HCT116 (cell line): ENCODE measurements at regions not wholly inside any gene's neighbourhood (a gene's known extent, or its start where the extent isn't known, plus 50 kb on each side); places are given as distances from the start of the nearest gene placed in this dataset.

ENCODE experiments used
- ATAC-seq: fragments of 200-7000 bp; cut with Tn5 transposase; 2 replicates; pipeline ENCODE4 v1.9.1; 2020; ENCODE audit warnings: mild to moderate bottlenecking, moderate library complexity
- BruUV-seq: library from RNA; stranded (reverse); fragments of 400-500 nt; replicated peaks from 2 replicates; lab custom pipeline; 2021; lab: Mats Ljungman, UMichigan
- CTCF ChIA-PET: fragments of 300-600 bp; sonication (Branson Sonifier 250); formaldehyde crosslinking; loops from one replicate; lab custom pipeline; 2021; ENCODE audit warnings: antibody characterized with exemption; lab: Charles Lee
- POLR2A ChIA-PET: fragments of 300-600, 350-600 bp; sonication (Branson Sonifier 250); formaldehyde crosslinking; loops from one replicate; lab custom pipeline; 2021; ENCODE audit warnings: antibody characterized with exemption; lab: Charles Lee
- RAD21 ChIA-PET, 2 experiments: fragments of 300-600 bp; sonication (Branson Sonifier 250); formaldehyde crosslinking; loops; one replicate each; lab custom pipeline; 2023; ENCODE audit warnings: low total read pairs in 2 of 2; ENCODE audit not compliant: uncharacterized antibody in 2 of 2, unreplicated experiment in 2 of 2, low non-redundant PET in 1 of 2; lab: Charles Lee
- DNase-seq: peaks from one replicate; pipeline ENCODE4 v3.0.0-alpha.2; 2010; ENCODE audit warnings: low read depth, low spot score
- H2AFZ ChIP-seq: fragments of 200-600 bp; shearing (Covaris generic), sonication (generic); 2 replicates; pipeline ENCODE4 v1.6.1; 2017; ENCODE audit warnings: low read depth, mixed run types, mixed read lengths, antibody characterized with exemption, low read length; ENCODE audit not compliant: poor library complexity, severe bottlenecking
- H3K27ac ChIP-seq: 2 replicates; pipeline ENCODE4 v1.5.1; 2012; ENCODE audit warnings: low read depth, low read length
- H3K27me3 ChIP-seq: fragments of 200-600 bp; sonication (generic); 2 replicates; pipeline ENCODE4 v1.6.1; 2016; ENCODE audit warnings: mixed run types, low read length, mixed read lengths; ENCODE audit not compliant: insufficient read depth
- H3K36me3 ChIP-seq, 2 experiments: fragments of 200-500 bp in 1 of 2; fragments of 200-600 bp in 1 of 2; sonication (Bioruptor generic) in 1 of 2; sonication (generic) in 1 of 2; 2 replicates each; pipeline versions ENCODE4 v1.5.1 to v1.6.1; 2014 to 2016; ENCODE audit warnings: low read length in 2 of 2, inconsistent platforms in 1 of 2, mixed read lengths in 1 of 2, mixed run types in 1 of 2; ENCODE audit not compliant: insufficient read depth in 2 of 2, control insufficient read depth in 1 of 2
- H3K4me1 ChIP-seq, 2 experiments: fragments of 200-600 bp in 1 of 2; sonication (generic) in 1 of 2; 2 replicates each; pipeline versions ENCODE4 v1.5.1 to v1.6.1; 2012 to 2017; ENCODE audit warnings: low read length in 2 of 2, inconsistent platforms in 1 of 2, mild to moderate bottlenecking in 1 of 2, mixed read lengths in 1 of 2, mixed run types in 1 of 2, moderate library complexity in 1 of 2; ENCODE audit not compliant: insufficient read depth in 2 of 2, control insufficient read depth in 1 of 2
- H3K4me2 ChIP-seq: fragments of 200-600 bp; sonication (generic); 2 replicates; pipeline ENCODE4 v1.6.1; 2017; ENCODE audit warnings: mixed run types, low read length, mixed read lengths
- H3K4me3 ChIP-seq, 2 experiments: fragments of 200-600 bp in 1 of 2; sonication (generic) in 1 of 2; replicated peaks in 1 of 2; 2 replicates each; pipeline ENCODE4 v1.5.1; 2011 to 2016; ENCODE audit warnings: low read length in 2 of 2, control low read depth in 1 of 2, low read depth in 1 of 2, mild to moderate bottlenecking in 1 of 2, mixed read lengths in 1 of 2, mixed run types in 1 of 2
- H3K79me2 ChIP-seq: fragments of 200-600 bp; sonication (generic); 2 replicates; pipeline ENCODE4 v1.6.1; 2017; ENCODE audit warnings: mild to moderate bottlenecking, mixed run types, low read length, moderate library complexity, mixed read lengths; ENCODE audit not compliant: insufficient read depth
- H3K9ac ChIP-seq: fragments of 200-600 bp; sonication (generic); 2 replicates; pipeline ENCODE4 v1.6.1; 2016; ENCODE audit warnings: low read length, mixed read lengths
- H3K9me2 ChIP-seq: fragments of 200-600 bp; sonication (generic), shearing (Covaris generic); 2 replicates; pipeline ENCODE4 v1.6.1; 2017; ENCODE audit warnings: mixed run types, mild to moderate bottlenecking, moderate library complexity; ENCODE audit not compliant: insufficient read depth
- H3K9me3 ChIP-seq, 2 experiments: fragments of 200-500 bp in 1 of 2; fragments of 200-600 bp in 1 of 2; sonication (Bioruptor generic) in 1 of 2; sonication (generic) in 1 of 2; 2 replicates each; pipeline ENCODE4 v1.6.1; 2014 to 2017; ENCODE audit warnings: low read length in 2 of 2, mixed read lengths in 2 of 2, inconsistent platforms in 1 of 2, low read depth in 1 of 2, mild to moderate bottlenecking in 1 of 2, mixed run types in 1 of 2, moderate library complexity in 1 of 2; ENCODE audit not compliant: control insufficient read depth in 1 of 2, insufficient read depth in 1 of 2
- H4K20me1 ChIP-seq: fragments of 200-600 bp; sonication (generic), shearing (Covaris generic); 2 replicates; pipeline ENCODE4 v1.6.1; 2017; ENCODE audit warnings: mixed run types, mild to moderate bottlenecking, moderate library complexity; ENCODE audit not compliant: insufficient read depth
- CBX3 ChIP-seq: IDR thresholded peaks from 2 replicates; pipeline ENCODE4 v1.6.1; 2012; ENCODE audit warnings: low read depth
- ELF1 ChIP-seq: IDR thresholded peaks from 2 replicates; pipeline ENCODE4 v1.6.1; 2012; ENCODE audit warnings: low read depth, borderline replicate concordance
- EZH2 ChIP-seq: fragments of 200-600 bp; sonication (generic); IDR thresholded peaks from 2 replicates; pipeline ENCODE4 v1.6.1; 2017; ENCODE audit warnings: antibody characterized with exemption, mixed run types
- EZH2phosphoT487 ChIP-seq: fragments of 200-600 bp; IDR thresholded peaks from 2 replicates; pipeline ENCODE4 v1.6.1; 2018; ENCODE audit warnings: antibody characterized with exemption, borderline replicate concordance
- FOSL1 ChIP-seq: IDR thresholded peaks from 2 replicates; pipeline ENCODE4 v1.6.1; 2012; ENCODE audit warnings: low read depth
- SIN3A ChIP-seq: IDR thresholded peaks from 2 replicates; pipeline ENCODE4 v1.6.1; 2012; ENCODE audit warnings: low read depth
- SP1 ChIP-seq: IDR thresholded peaks from 2 replicates; pipeline ENCODE4 v1.6.1; 2012; ENCODE audit warnings: low read depth
- SRF ChIP-seq: IDR thresholded peaks from 2 replicates; pipeline ENCODE4 v1.6.1; 2012; ENCODE audit warnings: low read depth
- TCF7L2 ChIP-seq: IDR thresholded peaks from 2 replicates; pipeline ENCODE4 v1.7.0; 2011; ENCODE audit warnings: borderline replicate concordance, inconsistent platforms; ENCODE audit not compliant: insufficient read depth, insufficient read length; ENCODE audit errors: extremely low read depth
- YY1 ChIP-seq: IDR thresholded peaks from 2 replicates; pipeline ENCODE4 v1.6.1; 2011; ENCODE audit warnings: low read length, low read depth, moderate library complexity, mild to moderate bottlenecking; ENCODE audit not compliant: insufficient replicate concordance; ENCODE audit errors: extremely low read depth
- ZNF274 ChIP-seq: fragments of 200-500 bp; sonication (Bioruptor generic); IDR thresholded peaks from 2 replicates; pipeline ENCODE4 v1.6.1; 2014; ENCODE audit warnings: mild to moderate bottlenecking, low read depth, low read length, inconsistent platforms
- intact Hi-C: fragments of 100-400 bp; cut with micrococcal nuclease; formaldehyde crosslinking; loops from 2 replicates; pipeline ENCODE4 v1.10.0; 2022
- TF ChIP-seq, protein P1 (sequence below): IDR thresholded peaks from 2 replicates; pipeline ENCODE4 v1.6.1; 2012; ENCODE audit warnings: low read depth

DNA sequence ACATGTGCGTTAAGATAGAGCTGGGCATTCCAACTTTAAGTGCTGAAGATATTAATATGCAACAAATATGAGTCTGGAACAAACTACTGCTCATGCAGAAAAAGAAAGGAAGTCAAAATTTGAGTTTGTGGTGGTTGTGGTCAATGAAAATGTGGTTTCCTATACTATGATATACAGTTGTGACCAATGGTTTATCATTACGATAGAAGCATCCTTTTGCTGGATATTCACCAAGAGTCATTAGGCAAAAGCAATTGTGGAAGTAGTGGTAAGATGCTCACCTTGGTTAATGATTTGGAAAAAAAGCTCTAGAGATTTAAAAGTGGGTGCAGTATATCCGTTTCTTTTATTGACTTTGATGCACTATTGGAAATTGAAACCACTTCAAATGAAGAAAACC, 1007.0 kb downstream of the NR2F1-AS1 start:
- ChIA-PET CTCF (no interaction called here), POLR2A (no interaction called here), RAD21 (no interaction called here)
- BruUV-seq = no TSS peak
- Histone ChIP-seq H3K9me2 (no peaks in the 10 kb centered on the region), H3K27ac (no peak overlapping the region), H2AFZ (no peak overlapping the region), H3K9me3 (no peaks in the 10 kb centered on the region), H3K9ac (no peak overlapping the region), H3K4me3 (no peak overlapping the region), H3K4me1 (no peaks in the 10 kb centered on the region), H4K20me1 (no peaks in the 10 kb centered on the region), H3K4me2 (no peak overlapping the region), H3K27me3 (no peaks in the 10 kb centered on the region), H3K79me2 (no peaks in the 10 kb centered on the region), H3K36me3 (no peaks in the 10 kb centered on the region)
- intact Hi-C loops = no loop called here
- ATAC-seq = no peak
- no peak for DNase-seq
- TF ChIP-seq TCF7L2 = no peak
- no peak for TF ChIP-seq SRF
- TF ChIP-seq, protein P1, sequence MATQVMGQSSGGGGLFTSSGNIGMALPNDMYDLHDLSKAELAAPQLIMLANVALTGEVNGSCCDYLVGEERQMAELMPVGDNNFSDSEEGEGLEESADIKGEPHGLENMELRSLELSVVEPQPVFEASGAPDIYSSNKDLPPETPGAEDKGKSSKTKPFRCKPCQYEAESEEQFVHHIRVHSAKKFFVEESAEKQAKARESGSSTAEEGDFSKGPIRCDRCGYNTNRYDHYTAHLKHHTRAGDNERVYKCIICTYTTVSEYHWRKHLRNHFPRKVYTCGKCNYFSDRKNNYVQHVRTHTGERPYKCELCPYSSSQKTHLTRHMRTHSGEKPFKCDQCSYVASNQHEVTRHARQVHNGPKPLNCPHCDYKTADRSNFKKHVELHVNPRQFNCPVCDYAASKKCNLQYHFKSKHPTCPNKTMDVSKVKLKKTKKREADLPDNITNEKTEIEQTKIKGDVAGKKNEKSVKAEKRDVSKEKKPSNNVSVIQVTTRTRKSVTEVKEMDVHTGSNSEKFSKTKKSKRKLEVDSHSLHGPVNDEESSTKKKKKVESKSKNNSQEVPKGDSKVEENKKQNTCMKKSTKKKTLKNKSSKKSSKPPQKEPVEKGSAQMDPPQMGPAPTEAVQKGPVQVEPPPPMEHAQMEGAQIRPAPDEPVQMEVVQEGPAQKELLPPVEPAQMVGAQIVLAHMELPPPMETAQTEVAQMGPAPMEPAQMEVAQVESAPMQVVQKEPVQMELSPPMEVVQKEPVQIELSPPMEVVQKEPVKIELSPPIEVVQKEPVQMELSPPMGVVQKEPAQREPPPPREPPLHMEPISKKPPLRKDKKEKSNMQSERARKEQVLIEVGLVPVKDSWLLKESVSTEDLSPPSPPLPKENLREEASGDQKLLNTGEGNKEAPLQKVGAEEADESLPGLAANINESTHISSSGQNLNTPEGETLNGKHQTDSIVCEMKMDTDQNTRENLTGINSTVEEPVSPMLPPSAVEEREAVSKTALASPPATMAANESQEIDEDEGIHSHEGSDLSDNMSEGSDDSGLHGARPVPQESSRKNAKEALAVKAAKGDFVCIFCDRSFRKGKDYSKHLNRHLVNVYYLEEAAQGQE = no peak
- TF ChIP-seq SP1 = no peak
- no peak for TF ChIP-seq FOSL1
- no peak for TF ChIP-seq CBX3
- no peak for TF ChIP-seq YY1
- no peak for TF ChIP-seq EZH2
- TF ChIP-seq EZH2phosphoT487 = no peak
- TF ChIP-seq SIN3A = no peak
- no peak for TF ChIP-seq ELF1
- TF ChIP-seq ZNF274 = no peak
